Stromal cell of bone marrow (primary cell): ENCODE measurements at regions not wholly inside any gene's neighbourhood (a gene's known extent, or its start where the extent isn't known, plus 50 kb on each side); places are given as distances from the start of the nearest gene placed in this dataset.
"Not testable (repeated sequence)": the region's sequence is repeated elsewhere in the genome, so short reads cannot be mapped to it uniquely, and the experiment has no call there.

ENCODE experiments used
- DNase-seq: peaks from one replicate; pipeline ENCODE4 v3.0.0-alpha.2; 2012; ENCODE audit warnings: low read depth

DNA sequence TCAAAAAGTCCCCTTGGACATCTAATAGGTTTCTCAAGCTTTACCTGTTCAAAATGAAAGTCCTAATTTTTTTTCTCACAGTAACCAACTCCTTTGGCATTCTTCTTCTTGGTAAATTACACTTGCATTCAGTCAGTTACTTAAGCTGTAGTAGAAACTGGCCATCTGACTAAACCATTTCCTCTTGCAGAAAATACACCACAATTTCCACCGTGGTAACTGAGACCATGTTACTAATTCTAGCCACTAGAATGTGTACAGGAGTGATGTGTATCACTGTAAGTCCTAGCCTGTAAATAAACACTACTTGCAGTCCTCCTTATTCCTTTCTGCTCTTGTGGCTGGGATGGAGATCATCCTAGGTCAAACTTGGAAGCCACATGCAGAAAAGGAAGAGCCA is 965.4 kb upstream of the TMPRSS15 start:
- DNase-seq: no peak

DNA sequence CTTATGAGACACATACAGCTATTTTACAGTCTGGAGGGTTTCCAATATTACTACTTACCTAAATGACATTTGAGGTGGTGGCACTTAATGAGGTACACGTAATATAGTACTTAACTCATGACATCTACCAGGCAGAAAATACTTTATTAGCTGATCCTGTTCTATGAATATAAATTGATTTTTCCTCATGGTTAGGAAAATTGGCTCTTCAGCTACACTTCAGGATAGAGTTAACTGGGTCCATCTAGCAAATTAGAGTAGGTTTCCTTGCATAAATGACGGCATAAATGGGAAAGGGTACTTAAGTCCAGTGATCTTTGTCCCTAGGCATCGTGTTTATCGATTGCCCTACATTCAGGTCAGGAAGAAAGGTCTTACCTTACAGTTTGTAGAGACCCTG is 988.8 kb upstream of the TMPRSS15 start:
- DNase-seq: no peak

DNA sequence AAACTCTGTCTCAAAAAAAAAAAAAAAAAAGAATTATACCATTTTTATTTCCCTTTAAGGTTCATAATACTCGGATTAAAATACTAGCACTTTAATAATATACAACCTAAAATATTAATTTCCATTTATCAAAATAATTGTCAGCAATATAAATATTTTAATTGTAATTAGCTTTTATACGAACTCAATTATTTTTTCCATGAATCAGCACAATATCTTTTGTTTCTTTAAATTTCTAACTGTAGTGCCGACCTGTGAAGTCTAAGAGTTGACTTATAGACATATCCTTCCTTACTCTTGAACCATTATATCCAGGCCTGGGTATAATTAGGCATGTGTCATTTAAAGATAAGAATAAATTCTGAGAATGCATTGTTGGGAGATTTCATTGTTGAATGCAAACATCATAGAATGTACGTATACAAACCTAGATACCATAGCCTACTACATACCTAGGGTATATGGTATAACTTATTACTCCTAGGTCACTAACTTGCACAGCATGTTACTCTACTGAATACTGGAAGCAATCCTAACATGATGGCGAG is 996.7 kb upstream of the TMPRSS15 start:
- DNase-seq: no peak

DNA sequence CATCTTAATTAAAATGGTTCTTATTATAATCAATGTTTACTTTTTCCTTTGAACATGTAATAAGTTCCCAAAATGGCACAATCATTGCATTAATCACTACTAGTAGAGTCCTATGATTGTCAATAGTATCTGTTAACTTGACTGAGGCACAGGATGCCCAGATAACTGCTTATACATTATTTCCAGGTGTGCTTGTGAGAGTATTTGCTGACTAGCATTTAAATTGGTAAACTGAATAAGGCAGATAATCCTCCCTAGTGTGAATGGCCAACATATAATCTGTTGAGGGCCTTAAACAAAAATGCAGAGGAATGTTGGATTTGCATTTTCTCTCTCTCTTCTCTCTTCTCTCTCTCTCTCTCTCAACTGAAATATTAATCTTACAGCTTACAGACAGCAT is 999.3 kb upstream of the TMPRSS15 start:
- no peak for DNase-seq

DNA sequence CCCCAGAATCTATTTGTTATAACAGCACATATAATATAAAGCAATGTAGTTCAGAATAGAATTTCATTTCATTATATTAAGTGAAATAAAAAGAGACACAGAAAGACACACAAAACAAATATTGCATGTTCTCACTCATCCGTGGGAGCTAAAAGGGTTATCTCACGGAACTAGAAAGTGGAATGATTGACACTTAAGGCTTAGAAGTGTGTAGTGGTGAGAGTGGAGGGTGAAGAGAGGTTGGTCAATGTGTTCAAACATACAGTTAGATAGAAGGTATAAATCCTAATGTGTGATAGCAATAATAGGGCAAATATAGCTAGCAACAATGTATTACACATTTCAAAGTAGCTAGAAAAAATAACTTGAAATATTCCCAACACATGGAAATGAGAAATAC is 1001.7 kb upstream of the TMPRSS15 start:
- no peak for DNase-seq

DNA sequence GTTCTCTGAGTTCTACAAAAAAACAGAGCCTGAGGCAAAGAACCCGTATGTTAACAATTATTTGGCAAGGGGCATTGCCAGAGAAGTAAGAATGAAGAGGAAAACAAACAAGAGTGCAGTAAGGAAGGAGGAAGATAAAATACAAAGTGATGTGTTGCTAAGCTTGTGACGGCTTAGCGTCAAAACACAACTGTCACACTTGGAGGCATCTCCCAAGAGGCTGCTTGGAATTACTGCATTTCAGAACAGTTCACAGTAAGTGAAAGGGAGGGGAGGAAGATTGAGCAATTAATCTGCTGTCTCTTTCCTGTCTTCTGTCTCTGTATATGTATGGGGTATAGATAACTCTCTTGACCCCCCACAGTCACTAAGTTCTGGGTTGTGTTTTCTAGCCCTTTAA is 1017.0 kb upstream of the TMPRSS15 start:
- DNase-seq: no peak

DNA sequence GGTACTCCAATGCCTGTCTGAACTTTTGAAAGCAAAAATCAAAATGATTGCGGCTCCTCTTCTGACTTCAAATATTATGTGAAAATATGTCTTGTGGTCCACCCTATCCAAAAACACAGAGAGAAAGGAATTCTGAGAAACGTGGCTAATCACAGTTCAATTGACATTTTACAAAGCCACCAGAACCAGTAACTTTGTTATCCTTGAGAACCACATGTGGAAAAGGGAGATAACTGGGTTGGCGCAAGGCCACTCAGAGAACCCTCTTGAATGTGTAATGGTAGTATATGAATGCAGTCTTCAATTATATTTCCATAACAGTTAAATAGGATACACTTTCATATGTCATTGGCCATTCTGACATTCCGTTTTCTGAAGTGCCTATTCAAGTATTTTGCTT is 1030.0 kb upstream of the TMPRSS15 start:
- no peak for DNase-seq

DNA sequence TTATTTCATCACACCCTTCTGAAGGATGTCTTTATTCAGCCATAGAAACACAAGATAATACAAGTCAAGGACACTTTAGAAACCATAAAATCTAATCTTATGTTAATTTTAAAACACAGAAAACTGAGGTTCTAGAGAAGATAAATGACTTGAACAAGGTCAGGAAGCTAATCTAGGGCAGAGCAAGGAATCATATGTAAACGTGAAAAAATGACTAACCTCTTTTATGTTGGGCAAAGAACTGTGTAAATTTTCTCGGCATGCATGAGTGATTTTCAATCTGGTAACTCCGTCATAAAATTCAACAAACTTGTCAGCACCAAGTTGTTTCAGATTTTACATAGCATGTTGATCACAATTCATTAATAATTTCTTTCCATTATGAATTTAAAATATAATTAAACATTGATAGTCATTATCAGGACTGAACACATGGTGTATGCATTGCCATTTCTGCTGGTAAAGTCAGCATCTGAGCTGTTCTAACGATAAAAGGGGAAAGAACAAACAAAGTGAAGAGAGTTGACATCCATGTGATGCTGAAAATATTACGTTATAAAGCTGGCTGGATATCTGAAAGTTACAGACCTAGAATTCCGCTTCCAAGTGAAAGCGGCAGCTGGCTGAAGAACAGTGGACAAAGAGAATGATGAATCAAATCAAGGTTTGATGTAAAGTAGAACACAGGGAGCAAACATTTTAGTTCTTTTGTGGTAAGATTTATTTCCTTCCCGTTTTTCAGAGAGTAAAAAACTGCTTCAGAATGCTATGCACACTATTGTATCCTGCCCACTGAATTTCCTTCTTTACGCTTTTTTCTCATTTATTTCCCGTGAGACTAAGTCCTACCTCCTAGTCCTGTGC is 1037.4 kb upstream of the TMPRSS15 start:
- no peak for DNase-seq

DNA sequence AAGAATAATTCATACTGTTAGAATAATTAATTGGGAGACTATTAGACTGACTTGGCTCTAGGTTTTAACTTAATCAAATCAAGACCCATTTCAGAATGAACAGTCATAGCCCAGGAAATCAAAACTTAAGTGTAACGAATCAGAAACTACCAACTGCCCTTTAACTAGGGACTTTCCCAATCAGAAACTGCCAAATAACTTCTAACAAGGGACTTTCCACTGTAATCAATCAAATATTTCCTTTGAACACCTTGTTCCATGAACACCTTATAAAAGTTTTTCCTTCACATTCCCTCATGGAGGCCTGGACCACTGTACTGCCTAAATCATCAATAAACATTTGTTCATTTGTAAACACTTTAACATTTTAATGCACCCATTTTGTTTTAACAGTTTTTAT is 1054.7 kb upstream of the TMPRSS15 start:
- DNase-seq: no peak

DNA sequence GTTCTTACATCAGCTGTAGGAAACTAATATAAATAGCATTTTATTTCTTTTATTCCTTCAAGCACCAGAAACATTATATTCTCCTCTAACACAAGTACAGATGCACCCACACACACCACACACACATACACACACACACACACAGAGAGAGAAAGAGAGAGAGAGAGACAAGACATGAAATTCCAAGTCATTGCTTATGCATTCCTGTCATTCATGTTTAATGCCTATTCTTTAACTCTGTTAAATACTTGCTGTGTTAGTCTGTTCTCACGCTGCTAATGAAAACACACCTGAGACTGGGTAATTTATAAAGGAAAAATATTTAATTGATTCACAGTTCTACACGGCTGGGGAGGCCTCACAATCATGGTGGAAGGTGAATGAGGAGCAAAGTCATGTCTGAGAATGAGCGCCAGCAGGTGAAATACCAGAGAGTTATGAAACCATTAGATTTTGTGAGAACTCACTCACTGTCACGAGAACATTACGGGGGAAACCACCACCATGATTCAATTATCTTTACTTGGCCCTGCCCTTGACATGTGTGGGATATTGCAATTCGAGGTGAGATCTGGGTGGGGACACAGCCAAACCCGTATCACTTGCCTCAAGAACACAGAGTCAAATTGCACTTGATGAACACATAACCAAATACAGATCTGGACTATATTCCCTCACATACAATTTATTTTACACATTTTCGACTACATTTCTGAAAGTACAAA is 1058.1 kb upstream of the TMPRSS15 start:
- DNase-seq: no peak

DNA sequence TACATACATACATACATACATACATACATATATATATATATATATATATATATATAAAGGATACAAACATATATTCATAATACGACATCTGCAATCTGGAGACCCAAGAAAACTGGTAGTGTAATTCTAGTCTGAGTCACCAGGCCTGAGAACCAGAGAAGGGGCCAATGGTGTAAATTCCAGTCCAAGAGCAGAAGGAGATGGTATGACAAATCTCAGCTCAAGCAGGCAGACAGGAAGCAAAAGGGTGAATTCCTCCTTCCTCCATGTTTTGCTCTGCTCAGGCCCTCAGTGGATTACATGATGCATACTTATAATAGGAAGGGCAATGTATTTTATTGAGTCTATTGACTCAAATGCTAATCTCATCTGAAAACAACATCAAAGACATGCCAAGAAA is 1060.4 kb upstream of the TMPRSS15 start:
- no peak for DNase-seq

DNA sequence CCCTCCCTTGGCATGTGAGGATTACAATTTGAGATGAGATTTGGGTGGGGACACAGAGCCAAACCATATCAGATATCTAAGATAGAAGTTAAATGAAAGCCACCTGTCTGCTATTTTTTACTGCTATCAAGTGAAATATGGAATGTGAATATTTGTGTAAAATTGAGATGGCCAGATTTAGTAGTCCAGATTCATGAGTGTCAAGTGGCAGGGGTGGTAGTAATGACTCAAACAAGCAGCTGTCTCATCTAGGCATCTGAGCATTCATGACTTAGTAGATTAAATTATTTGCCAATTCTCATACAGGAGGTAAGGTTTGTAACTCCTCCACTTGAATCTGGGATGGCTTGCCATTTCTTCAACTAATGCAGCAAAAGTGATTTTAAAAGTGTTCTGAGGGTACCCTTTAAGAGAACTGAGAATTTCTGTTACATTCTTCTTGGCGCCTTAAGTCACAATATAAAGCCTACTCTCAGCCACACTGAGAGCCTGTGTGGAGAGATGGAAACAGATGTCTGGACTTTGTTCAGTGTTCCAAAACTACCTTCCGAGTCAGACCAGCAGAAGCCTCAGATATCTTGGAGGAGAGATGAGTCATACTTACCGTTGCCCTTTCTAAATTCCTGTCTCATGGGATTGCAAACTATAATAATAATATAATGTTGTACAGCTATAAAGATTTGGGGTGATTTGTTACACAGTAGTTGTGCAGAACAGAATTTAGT is 1065.6 kb upstream of the TMPRSS15 start:
- DNase-seq: no peak

DNA sequence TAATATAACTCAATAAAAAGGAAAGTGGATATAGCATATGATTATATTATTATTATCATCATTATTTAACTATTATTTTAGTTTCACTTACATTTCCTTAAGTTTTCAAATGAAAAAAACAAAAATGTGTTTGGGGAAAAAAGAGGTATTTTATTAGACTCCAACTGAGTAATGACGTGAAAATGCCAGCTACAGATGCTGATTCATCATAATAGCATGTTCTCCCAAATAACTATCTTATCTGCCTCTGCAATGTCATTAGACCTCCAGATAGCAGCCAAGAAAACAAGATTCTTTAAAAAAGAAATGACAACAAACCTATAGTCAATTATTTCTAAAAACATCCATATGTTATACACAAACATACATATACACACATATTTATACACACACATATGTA is 1071.9 kb upstream of the TMPRSS15 start:
- no peak for DNase-seq

DNA sequence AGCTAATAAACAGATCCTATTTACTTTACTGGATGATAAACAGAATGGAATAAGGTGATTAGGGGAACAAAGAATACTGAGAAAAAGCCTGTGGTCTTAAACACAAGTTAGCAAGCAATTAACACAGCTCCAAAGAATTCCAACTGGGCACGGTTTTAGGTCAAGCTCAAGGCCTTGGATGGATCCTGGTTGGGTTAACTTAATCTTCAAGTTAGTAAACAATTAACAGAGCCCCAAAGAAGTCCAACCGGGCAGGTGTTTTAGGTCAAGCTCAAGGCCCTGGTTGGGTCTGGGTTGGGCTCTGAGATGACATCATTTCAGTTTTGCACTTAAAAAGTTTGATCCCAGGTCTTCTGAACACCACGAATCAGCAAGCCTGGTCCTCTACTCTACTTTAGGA is 1086.3 kb upstream of the TMPRSS15 start:
- no peak for DNase-seq

DNA sequence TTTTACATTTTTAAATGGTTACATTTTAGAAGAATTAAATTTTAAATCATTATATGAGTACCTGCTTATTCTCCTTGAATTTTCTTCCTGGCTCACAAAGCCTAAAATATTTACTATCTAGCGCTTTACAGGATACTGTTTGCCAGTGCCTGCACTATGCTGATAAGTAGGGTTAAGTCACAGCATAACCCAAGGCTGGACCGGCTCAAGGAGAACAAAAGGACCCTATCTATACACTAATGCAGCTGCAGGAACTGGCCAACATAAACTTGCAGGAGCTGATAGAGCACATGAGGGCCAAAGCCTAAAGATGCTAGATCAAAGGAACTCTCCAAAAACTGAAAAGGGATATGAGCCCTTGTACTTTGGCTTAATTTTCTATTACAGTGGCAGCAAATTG is 1086.9 kb upstream of the TMPRSS15 start:
- DNase-seq: no peak

DNA sequence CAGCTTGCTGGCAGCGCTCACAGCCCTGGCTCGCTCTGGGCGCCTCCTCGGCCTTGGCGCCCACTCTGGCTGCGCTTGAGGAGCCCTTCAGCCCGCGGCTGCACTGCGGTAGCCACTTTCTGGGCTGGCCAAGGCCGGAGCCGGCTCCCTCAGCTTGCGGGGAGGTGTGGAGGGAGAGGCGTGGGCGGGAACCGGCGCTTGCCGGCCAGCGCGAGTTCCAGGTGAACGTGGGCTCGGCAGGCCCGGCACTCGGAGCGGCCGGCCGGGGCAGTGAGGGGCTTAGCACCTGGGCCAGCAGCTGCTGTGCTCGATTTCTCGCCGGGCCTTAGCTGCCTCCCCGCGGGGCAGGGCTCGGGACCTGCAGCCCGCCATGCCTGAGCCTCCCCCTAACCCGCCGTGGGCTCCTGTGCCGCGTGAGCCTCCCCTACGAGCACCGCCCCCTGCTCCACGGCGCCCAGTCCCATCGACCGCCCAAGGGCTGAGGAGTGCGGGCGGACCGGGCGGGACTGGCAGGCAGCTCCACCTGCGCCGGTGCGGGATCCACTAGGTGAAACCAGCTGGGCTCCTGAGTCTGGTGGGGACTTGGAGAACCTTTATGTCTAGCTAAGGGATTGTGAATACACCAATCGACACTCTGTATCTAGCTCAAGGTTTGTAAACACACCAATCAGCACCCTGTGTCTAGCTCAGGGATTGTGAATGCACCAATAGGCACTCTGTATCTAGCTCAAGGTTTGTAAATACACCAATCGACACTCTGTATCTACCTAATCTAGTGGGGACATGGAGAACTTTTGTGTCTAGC is 1090.1 kb upstream of the TMPRSS15 start:
- not testable (repeated sequence) for DNase-seq

DNA sequence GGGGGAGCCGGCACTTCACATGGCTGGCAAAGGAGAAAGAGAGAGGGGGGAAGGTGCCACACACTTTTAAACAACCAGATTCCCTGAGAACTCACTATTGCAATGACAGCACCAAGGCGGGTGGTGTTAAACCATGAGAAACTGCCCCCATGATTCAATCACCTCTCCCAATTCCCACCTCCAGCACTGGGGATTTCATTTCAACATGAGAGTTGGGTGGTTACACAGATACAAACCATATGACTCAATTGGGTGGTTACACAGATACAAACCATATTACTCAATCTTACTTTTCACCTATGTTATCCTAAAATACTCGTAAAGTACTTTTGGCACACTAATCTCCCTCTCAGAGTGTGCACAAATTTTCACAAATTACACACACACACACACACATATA is 1097.5 kb upstream of the TMPRSS15 start:
- no peak for DNase-seq

DNA sequence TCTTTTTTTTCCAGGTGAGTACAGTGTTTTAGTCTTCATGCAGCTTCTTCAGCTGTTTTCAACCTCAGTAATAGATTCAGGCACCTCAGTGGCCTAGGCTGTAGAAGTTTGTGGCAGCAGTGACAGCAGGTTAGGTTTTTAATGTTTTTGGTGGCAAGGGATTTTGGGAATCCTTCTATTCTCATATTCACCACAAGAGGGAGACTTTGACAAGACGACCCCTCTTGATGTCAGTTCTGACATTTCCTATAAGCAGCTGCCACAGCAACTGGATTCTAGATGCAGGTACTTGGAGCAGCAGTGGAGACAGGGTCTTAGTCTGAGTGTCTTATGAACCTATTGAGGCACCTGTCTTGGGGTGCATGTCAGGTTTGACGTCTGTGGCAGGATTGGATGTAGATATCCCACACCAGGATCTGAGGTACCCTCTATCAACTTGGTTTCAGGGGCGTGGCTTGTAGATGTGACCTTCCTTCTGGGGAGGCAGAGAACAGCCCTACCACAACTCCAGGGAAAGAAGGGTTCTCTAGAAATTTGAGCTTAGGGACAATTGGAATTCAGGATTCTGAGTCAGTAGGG is 1104.2 kb upstream of the TMPRSS15 start:
- no peak for DNase-seq

DNA sequence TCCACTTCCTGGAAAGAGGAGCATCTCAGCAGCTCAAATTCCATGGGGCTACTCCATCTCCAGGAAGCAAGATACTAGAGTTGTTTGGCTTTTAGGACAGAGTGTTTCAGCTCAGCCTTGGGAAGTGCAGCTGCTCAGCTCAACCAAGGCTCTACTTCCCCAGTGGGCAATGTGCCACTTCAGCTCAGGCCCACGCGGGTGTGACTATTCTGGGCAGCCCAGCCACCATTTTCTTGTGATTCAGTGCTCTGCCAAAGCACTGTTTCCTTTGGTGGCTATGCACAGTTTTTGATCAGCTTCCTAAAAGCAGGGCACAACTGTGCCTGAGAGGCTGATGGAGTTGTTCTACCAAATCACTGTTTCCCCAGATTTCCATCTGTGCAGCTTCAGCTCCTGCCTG is 1104.9 kb upstream of the TMPRSS15 start:
- DNase-seq: no peak

DNA sequence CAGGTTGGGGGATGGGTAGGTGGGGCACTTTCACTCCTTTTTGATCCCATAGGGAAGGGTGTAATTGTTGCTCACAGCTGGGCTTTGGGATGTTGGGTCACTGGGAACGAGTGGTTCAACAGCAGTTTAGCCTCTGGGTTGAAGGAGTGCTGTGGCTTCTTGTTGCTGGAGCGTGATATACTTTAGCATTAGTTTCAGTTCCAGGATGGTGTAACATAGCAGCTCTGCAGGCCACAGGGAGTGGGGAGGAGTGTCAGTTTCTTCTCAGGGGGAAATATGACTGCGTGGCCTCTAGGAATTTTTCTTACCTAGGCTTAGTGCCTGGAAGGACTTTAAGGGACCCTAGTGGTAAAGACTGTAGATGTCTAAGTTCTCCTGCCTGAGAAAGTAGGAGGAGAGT is 1105.3 kb upstream of the TMPRSS15 start:
- DNase-seq: no peak

DNA sequence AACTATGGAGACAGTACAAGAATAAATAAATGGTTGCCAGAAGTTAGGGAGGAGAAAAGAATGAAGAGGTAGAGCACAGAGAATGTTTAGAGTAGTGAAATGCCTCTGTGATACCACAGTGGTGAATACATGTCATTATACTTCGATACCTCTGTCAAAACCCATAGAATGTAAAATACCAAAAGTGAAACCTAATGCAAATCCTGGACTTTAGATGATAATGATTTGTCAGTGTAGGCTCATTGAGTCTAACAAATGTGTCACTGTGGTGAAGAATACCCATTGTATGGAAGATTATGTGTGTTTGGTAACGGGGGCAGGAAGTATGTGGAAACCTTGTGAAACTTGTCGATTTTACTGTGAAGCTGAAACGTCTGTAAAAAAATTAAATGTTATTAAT is 1106.5 kb upstream of the TMPRSS15 start:
- DNase-seq: no peak
